HL-60 (cell line): ENCODE measurements at regions not wholly inside any gene's neighbourhood (a gene's known extent, or its start where the extent isn't known, plus 50 kb on each side); places are given as distances from the start of the nearest gene placed in this dataset.

ENCODE experiments used
- CTCF ChIP-seq: IDR thresholded peaks from one replicate; pipeline ENCODE4 v1.5.1; 2011; ENCODE audit warnings: low read length, control low read depth, inconsistent platforms; ENCODE audit not compliant: insufficient read depth
- GABPA ChIP-seq: IDR thresholded peaks from 2 replicates; pipeline ENCODE4 v1.6.1; 2012; ENCODE audit warnings: low read depth
- POLR2AphosphoS5 ChIP-seq: IDR thresholded peaks from 2 replicates; pipeline ENCODE4 v1.6.1; 2012; ENCODE audit warnings: low read depth
- REST ChIP-seq: IDR thresholded peaks from 2 replicates; pipeline ENCODE4 v1.6.1; 2012; ENCODE audit warnings: low read depth; ENCODE audit not compliant: insufficient replicate concordance

- TF ChIP-seq REST (no peak), CTCF (no peak), POLR2AphosphoS5 (no peak), GABPA (no peak)
These were observed 287.6 kb downstream of the DIPK2A start for GRCh38 chr3:144259267-144259666.
